Renal cortical epithelial cell (primary cell): ENCODE measurements at regions not wholly inside any gene's neighbourhood (a gene's known extent, or its start where the extent isn't known, plus 50 kb on each side); places are given as distances from the start of the nearest gene placed in this dataset.

Source experiments
- DNase-seq: peaks from one replicate; pipeline ENCODE4 v3.0.0-alpha.2; 2011; ENCODE audit warnings: low read depth

DNA sequence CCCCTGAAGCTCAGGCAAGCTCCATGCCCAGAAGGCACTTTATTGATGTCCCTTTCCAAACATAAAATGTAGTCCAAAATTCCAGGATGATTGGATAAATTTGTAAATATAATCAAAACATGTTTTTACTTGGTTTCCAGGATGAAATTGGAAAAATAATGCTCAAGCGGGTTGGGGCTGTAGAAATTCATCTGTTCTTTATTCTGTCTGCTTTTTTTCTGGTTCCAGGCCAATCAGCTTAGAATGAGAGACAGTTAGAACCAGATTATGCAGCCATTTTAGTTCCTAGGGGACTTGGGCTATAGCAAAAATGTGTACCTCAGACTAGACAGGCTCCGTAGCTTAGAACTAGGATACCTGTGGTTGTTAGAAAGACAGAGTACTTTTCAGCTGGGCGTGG, 450.8 kb downstream of the MCTP2 start:
- DNase-seq = no peak

DNA sequence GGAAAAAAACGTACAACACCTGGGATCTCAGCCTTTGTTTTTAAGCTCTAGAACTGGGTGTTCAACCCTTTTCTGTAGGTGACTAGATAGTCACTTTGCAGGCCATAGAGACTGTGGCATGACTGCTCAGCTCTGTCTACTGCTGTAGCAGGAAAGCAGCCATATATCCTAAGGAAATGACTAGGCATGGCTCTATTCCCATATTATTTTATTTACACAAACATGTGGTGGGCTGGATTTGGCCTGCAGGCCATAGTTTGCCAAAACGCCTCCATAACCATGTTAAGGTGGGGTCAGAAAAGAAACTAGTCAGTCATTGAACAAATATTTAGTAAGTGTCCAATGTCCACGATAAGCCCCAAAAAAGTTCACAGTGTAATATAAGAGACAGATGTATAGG, 452.5 kb downstream of the MCTP2 start:
- no peak for DNase-seq

GRCh38 chr15:94691169-94691568, 459.8 kb downstream of the MCTP2 start:
- no peak for DNase-seq

GRCh38 chr15:94692710-94693109, 461.3 kb downstream of the MCTP2 start:
- DNase-seq = no peak

DNA sequence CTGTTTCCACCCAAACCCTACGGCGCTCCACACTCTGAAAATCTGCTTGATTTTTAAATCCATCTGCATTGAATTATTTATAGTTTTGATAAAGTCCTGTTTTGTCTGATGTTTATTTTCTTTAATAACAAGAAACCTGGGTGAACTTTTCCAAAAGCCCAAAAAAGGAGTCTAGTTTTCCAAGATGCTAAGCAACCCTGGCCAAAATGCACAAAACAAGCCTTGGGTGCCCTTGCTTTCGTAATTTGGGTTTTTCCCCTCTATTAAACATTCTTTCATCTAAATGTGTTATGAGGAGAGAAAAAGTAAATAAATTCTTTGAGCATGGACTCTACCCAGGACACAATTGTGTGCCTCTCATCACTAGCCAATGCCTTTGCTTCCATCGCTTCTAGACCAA, 468.9 kb downstream of the MCTP2 start:
- no peak for DNase-seq

DNA sequence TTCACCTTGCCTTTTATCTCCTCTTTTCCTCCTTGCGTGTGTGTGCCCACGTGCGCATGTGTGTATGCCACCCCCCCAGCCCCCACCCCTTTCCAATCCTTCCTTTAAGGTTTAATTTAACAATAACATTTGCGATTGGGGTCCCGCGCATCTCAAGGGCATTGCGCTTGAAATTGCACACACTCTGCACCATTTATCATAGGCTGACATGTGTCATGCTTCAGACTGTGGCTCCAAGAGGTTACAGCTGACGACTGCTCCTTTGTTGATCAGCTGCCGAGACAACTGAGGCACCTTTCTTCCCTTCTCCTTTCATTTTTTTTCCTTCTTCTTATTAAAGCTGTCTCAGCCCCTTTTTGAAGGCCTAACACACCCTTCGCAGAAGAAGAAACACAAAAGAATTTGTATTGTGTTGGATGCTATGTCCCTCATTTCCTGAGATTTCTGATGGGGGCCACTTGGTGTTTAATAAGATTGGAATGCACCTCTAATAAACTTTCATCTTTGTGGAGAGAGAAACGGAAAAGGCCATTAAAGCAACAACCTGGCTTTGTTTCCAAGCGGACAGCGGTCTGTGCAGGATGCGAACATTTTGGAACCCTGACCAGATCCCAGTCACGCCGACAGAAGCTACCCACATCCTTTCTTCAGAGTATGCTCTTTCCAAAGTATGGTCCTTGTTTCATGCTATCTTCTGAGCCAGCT, 470.1 kb downstream of the MCTP2 start:
- DNase-seq = no peak

GRCh38 chr15:94703596-94703995, 472.2 kb downstream of the MCTP2 start:
- no peak for DNase-seq

DNA sequence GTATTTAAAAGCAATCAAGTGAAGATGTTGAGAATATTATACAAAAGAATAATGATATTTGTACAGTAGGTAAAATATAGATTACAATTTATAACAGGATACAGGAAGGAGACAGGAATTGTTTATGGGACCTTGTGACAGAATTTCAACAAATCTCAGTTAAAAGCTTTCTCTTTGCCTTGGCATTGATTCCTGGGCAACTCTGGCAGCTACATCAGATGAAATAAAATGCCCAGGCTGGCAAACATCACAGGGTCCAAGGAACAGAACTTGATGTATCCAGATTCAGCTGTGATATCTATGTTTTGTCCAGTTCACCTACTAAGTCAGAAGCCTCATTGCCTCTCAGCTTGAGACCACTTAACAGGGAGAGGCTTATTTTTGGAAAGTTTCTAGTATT, 473.1 kb downstream of the MCTP2 start:
- DNase-seq = no peak

DNA sequence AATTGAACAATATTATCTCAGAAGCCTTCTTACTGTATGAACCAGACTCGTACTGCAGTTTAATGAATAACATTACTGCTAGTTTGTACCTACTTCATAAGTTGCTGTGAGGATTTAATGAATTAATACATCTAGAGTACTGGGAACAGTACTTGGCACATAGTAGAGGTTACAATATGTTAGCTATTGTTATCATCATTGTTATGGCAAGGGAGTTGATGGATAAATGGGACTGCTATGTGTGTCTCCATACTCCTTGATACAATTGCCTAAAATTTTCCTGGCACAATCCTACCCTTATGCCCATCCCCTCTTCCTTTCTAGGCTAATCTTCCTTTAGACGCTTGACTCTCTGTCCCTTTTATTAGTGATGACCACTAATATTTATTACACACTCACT, 473.6 kb downstream of the MCTP2 start:
- DNase-seq = no peak

DNA sequence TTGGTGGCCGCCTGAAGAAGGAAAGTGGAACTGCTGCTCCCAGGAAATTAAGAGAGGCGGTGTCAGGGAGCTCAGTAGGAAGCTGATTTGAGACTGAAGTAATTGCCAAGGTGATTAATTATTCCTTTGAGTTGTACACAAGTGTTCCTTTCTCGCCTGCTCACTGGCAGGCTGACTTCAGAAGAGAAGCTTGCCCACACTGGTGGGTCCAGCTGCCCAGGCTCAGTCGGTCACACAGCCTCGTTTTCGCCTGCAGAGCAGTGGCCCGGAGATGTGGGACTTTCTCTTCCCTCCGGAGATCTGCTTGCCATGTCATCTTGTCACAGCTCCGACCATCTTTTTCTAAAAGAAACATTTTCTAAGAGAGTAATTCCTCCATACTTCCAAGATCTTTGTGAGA, 478.0 kb downstream of the MCTP2 start:
- no peak for DNase-seq

- DNase-seq = no peak
Observed at GRCh38 chr15:94722024-94722636, 490.8 kb downstream of the MCTP2 start.

GRCh38 chr15:94723801-94724200, 492.4 kb downstream of the MCTP2 start:
- no peak for DNase-seq

DNA sequence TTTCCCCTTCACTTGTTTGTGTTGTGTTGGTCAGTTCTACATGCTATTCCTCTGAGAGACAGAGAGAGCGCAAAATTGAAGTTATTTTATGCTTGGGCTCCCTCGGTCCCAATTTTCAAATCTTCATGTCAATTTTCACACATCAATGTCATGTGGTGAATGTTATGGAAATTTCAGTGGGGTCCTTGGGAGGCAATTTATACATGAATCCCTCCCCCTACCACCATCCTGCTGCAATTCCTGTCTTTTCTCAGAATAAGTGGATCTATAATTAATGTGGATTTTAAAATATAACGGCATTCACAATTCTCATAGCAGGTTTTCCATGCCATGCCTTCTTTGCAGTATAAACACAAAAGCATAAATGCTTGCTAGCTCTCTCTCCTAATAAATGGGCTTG, 499.9 kb downstream of the MCTP2 start:
- DNase-seq = no peak

DNA sequence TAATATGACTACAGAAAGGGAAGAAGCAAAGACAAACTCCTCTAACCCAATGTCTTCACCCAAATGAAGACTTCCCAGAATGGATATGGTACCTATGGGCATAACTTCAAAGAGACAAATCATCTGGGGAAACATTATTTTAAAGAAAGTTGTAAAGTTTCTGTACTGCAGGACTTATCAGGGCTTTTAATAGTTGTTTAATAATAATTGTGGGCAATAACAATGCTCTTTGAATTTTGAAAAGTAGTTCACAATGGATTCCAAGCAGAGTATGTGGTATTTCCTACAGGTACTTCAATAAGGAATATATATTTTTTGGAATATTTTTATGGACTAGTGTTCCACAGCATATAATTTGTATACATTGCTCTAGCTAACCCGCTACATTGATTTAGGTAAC, 503.1 kb downstream of the MCTP2 start:
- DNase-seq = no peak

- DNase-seq = no peak
Observed at GRCh38 chr15:94736236-94736635, 504.9 kb downstream of the MCTP2 start.

GRCh38 chr15:94739639-94740038, 508.3 kb downstream of the MCTP2 start:
- DNase-seq = no peak

- no peak for DNase-seq
Observed at GRCh38 chr15:94740469-94740868, 509.1 kb downstream of the MCTP2 start.

DNA sequence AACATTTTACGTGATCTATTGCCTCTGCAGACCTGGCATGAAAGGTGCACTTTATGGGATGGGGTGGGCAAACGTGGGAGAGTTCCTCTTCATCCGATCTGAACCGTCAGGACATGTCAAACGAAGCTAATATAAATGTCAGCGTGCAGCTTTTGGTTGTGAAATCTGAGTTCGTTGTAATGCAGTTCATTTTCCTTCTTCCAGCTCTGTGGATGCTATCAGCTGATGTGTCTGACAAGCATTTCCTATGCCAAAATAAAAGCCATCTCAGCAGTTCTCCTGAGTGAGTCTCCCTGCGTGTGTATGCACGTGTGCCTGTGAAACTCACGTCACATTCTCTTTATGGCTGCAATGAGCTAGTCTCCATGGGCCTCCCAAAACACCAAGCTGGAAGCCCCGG, 512.3 kb downstream of the MCTP2 start:
- no peak for DNase-seq

- DNase-seq = no peak
Observed at GRCh38 chr15:94744080-94744793, 512.9 kb downstream of the MCTP2 start.

GRCh38 chr15:94745371-94745770, 514.0 kb downstream of the MCTP2 start:
- DNase-seq = no peak

- no peak for DNase-seq
Observed at GRCh38 chr15:94747510-94747909, 516.1 kb downstream of the MCTP2 start.

DNA sequence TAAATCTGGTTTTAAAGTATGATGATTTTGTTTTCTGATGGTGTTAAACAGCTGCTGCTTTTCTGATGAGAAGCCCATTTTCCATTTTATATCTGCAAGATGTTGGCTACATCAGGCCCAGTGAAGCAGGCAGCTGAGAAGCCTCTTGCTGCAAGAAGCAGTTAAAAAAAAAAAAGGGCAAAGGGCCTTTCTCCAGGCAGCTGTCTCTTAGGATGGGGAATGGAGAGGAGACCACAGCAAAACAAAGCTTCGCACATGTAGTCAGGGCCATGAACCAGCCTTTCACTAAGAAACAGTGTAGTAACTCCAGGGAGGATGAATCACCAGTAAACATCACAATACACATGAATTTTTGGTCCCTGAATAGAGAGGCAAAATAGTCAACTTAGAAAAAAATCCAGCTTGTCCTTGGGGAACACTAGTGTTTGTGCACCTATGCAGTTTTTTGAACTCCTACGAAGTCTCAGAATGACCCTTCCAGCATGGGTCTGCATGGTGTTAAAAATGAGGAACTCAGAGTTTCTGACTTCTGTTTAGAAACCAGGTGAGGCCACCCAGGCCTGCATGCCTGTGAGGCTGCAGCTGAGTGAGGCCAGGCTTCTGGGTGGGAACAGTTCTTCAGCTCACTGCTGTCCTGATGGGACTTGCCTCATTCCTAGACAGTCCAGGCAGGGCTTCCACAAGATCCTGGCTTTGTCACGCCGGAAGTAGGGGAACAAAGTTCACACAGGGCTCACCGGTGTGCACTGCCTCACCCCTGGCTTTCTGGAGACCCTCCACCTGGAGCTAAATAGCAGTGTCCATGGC, 518.7 kb downstream of the MCTP2 start:
- DNase-seq = no peak
